PC-9 (cell line): ENCODE measurements at regions not wholly inside any gene's neighbourhood (a gene's known extent, or its start where the extent isn't known, plus 50 kb on each side); places are given as distances from the start of the nearest gene placed in this dataset.
"Not testable (repeated sequence)": the region's sequence is repeated elsewhere in the genome, so short reads cannot be mapped to it uniquely, and the experiment has no call there.

Experiments
- BruUV-seq: library from RNA; stranded (reverse); fragments of 400-500 nt; replicated peaks from 2 replicates; lab custom pipeline; 2021; lab: Mats Ljungman, UMichigan
- CTCF ChIA-PET: fragments of 300-600 bp; sonication (Branson Sonifier 250); formaldehyde crosslinking; loops from one replicate; lab custom pipeline; 2022; ENCODE audit warnings: antibody characterized with exemption; lab: Charles Lee
- POLR2A ChIA-PET: fragments of 300-600 bp; sonication (Branson Sonifier 250); formaldehyde crosslinking; loops from one replicate; lab custom pipeline; 2022; ENCODE audit warnings: antibody characterized with exemption; ENCODE audit not compliant: unreplicated experiment; lab: Charles Lee
- DNase-seq, 2 experiments: peaks; one replicate each; pipeline versions ENCODE4 v3.0.0 to v3.0.0-alpha.2; 2015 to 2022; ENCODE audit warnings: mixed read lengths in 1 of 2
- H2AFZ ChIP-seq: fragments of 200-600 bp; sonication (generic); 2 replicates; pipeline ENCODE4 v1.8.1; 2017; ENCODE audit warnings: antibody characterized with exemption
- H3F3A ChIP-seq: fragments of 200-600 bp; sonication (generic); 2 replicates; pipeline ENCODE4 v1.8.1; 2017; ENCODE audit warnings: antibody characterized with exemption, mild to moderate bottlenecking, low read depth; ENCODE audit not compliant: insufficient read depth
- H3K27ac ChIP-seq: fragments of 200-600 bp; sonication (generic); 2 replicates; pipeline ENCODE4 v1.6.1; 2016; ENCODE audit warnings: mixed run types
- H3K27me3 ChIP-seq: fragments of 200-600 bp; sonication (generic); 2 replicates; pipeline ENCODE4 v1.6.1; 2016; ENCODE audit warnings: low read depth, mixed run types; ENCODE audit not compliant: insufficient read depth
- H3K36me3 ChIP-seq: fragments of 200-600 bp; sonication (generic); 2 replicates; pipeline ENCODE4 v1.6.1; 2016; ENCODE audit warnings: low read depth, mixed run types
- H3K4me1 ChIP-seq: fragments of 200-600 bp; sonication (generic); replicated peaks from 2 replicates; pipeline ENCODE4 v1.6.1; 2016; ENCODE audit warnings: mixed run types; ENCODE audit not compliant: insufficient read depth
- H3K4me2 ChIP-seq: fragments of 200-600 bp; sonication (generic); 2 replicates; pipeline ENCODE4 v1.6.1; 2017; ENCODE audit warnings: mixed run types
- H3K4me3 ChIP-seq: fragments of 200-600 bp; sonication (generic); 2 replicates; pipeline ENCODE4 v1.6.1; 2016; ENCODE audit warnings: mixed run types
- H3K79me2 ChIP-seq: fragments of 200-600 bp; sonication (generic); 2 replicates; pipeline ENCODE4 v1.6.1; 2017; ENCODE audit warnings: low read depth, mixed run types
- H3K9me2 ChIP-seq: fragments of 200-600 bp; sonication (generic); 2 replicates; pipeline ENCODE4 v1.8.1; 2017; ENCODE audit warnings: mild to moderate bottlenecking; ENCODE audit not compliant: insufficient read depth
- H3K9me3 ChIP-seq: fragments of 200-600 bp; sonication (generic); 2 replicates; pipeline ENCODE4 v1.8.1; 2016; ENCODE audit warnings: low read depth; ENCODE audit not compliant: insufficient read depth
- H4K20me1 ChIP-seq: fragments of 200-600 bp; sonication (generic); 2 replicates; pipeline ENCODE4 v1.8.1; 2017; ENCODE audit not compliant: insufficient read depth
- CTCF ChIP-seq: fragments of 200-600 bp; sonication (generic); conservative IDR thresholded peaks from 2 replicates; pipeline ENCODE4 v1.6.1; 2017; ENCODE audit warnings: mixed run types, antibody characterized with exemption, mild to moderate bottlenecking, moderate library complexity
- EZH2 ChIP-seq: fragments of 200-600 bp; sonication (generic); IDR thresholded peaks from 2 replicates; pipeline ENCODE4 v1.8.0; 2017; ENCODE audit warnings: antibody characterized with exemption, low read depth
- intact Hi-C: fragments of 100-400 bp; cut with micrococcal nuclease; formaldehyde crosslinking; loops from one replicate; pipeline ENCODE4 v1.10.0; 2022; ENCODE audit not compliant: unreplicated experiment

GRCh38 chr15:31660816-31661215 is 334.2 kb downstream of the KLF13 start:
- DNase-seq = no peak
- no peaks in the 10 kb centered on the region for H3K79me2 ChIP-seq
- H4K20me1 ChIP-seq = no peaks in the 10 kb centered on the region
- H3K4me1 ChIP-seq = no peaks in the 10 kb centered on the region
- no peak overlapping the region for H2AFZ ChIP-seq
- ChIA-PET CTCF (no interaction called here), POLR2A (no interaction called here)
- intact Hi-C loops = no loop called here
- H3K36me3 ChIP-seq = no peaks in the 10 kb centered on the region
- no peaks in the 10 kb centered on the region for H3K27me3 ChIP-seq
- no peaks in the 10 kb centered on the region for H3K9me3 ChIP-seq
- no peak overlapping the region for H3K27ac ChIP-seq
- TF ChIP-seq CTCF (no peak), EZH2 (no peak)
- no peaks in the 10 kb centered on the region for H3K9me2 ChIP-seq
- H3K4me3 ChIP-seq = no peak overlapping the region
- no peaks in the 10 kb centered on the region for H3F3A ChIP-seq
- BruUV-seq = no TSS peak
- no peak overlapping the region for H3K4me2 ChIP-seq

GRCh38 chr15:31665732-31666131 is 339.1 kb downstream of the KLF13 start:
- H3F3A ChIP-seq, intact Hi-C loops, H2AFZ ChIP-seq, H4K20me1 ChIP-seq, BruUV-seq, H3K9me2 ChIP-seq, H3K36me3 ChIP-seq, H3K4me3 ChIP-seq, H3K79me2 ChIP-seq, H3K9me3 ChIP-seq, H3K4me1 ChIP-seq, CTCF ChIA-PET, H3K27me3 ChIP-seq, H3K27ac ChIP-seq, DNase-seq, H3K4me2 ChIP-seq, POLR2A ChIA-PET: not testable (repeated sequence)

GRCh38 chr15:31669158-31669908 is 342.7 kb downstream of the KLF13 start:
- H3K4me2 ChIP-seq, BruUV-seq, intact Hi-C loops, H2AFZ ChIP-seq, H3F3A ChIP-seq, H3K36me3 ChIP-seq, H3K9me3 ChIP-seq, H3K27me3 ChIP-seq, POLR2A ChIA-PET, H4K20me1 ChIP-seq, H3K27ac ChIP-seq, H3K79me2 ChIP-seq, H3K4me1 ChIP-seq, H3K9me2 ChIP-seq, DNase-seq, CTCF ChIA-PET, H3K4me3 ChIP-seq: not testable (repeated sequence)

- H3K79me2 ChIP-seq, CTCF ChIA-PET, H3F3A ChIP-seq, H3K9me2 ChIP-seq, H3K4me2 ChIP-seq, H3K27ac ChIP-seq, H4K20me1 ChIP-seq, H3K27me3 ChIP-seq, H3K4me1 ChIP-seq, POLR2A ChIA-PET, intact Hi-C loops, H3K4me3 ChIP-seq, H2AFZ ChIP-seq, BruUV-seq, H3K36me3 ChIP-seq, DNase-seq, H3K9me3 ChIP-seq: not testable (repeated sequence)
These were observed 346.6 kb downstream of the KLF13 start for GRCh38 chr15:31673263-31673662.

- DNase-seq, H3F3A ChIP-seq, intact Hi-C loops, H2AFZ ChIP-seq, H3K9me2 ChIP-seq, H3K79me2 ChIP-seq, H3K4me1 ChIP-seq, H3K36me3 ChIP-seq, H3K9me3 ChIP-seq, H3K4me2 ChIP-seq, BruUV-seq, H4K20me1 ChIP-seq, H3K4me3 ChIP-seq, H3K27ac ChIP-seq, H3K27me3 ChIP-seq, POLR2A ChIA-PET, CTCF ChIA-PET: not testable (repeated sequence)
These were observed 348.6 kb upstream of the CHRNA7 start for GRCh38 chr15:31681529-31682259.

- H3K9me2 ChIP-seq, H3K4me1 ChIP-seq, H3K4me2 ChIP-seq, CTCF ChIA-PET, H4K20me1 ChIP-seq, H3K9me3 ChIP-seq, intact Hi-C loops, H3K27me3 ChIP-seq, H3K79me2 ChIP-seq, DNase-seq, BruUV-seq, H3K36me3 ChIP-seq, POLR2A ChIA-PET, H2AFZ ChIP-seq, H3K4me3 ChIP-seq, H3K27ac ChIP-seq, H3F3A ChIP-seq: not testable (repeated sequence)
These were observed 343.2 kb upstream of the CHRNA7 start for GRCh38 chr15:31687088-31687487.
